ENCODE measurements at regions not wholly inside any gene's neighbourhood (a gene's known extent, or its start where the extent isn't known, plus 50 kb on each side); places are given as distances from the start of the nearest gene placed in this dataset.

DNA sequence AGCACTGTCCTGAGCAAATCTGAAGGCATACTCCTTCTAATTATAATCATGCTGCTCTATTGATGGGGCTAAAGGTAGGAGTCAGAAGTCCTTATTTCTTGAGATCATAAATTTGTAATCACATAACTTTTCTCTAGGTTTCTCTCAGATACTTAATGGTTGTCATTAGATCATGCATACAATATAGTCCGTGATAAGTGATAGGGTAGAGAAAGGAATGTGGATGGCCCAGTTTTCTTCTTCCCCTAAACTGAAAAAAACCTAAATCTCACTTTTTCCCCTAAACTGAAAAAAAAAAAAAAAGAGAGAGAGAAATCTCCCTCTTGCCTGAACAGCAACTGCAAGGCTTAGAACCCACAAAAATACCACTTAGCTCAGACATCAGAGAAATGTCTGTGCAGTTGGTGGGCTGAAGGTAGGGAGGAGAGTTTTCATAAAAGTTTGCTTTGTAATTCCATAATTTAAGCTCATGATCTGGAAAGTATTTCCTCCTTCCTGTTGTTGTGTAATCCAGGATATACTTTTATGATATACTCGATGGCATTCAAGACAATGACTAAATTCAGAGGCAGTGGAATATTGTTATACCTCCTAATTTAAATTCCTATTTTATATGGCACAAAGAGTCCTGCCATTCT lies 79.3 kb upstream of the ITPRID2 start:
- Histone ChIP-seq H3K14ac (ENCODE audit: insufficient read depth, low read length) (no peak overlapping the region), H2BK5ac (ENCODE audit: insufficient read length, low read length) (no peak overlapping the region), H2AFZ (ENCODE audit: low read length) (no peak overlapping the region), H3T11ph (ENCODE audit: low read length) (no peak overlapping the region), H2AK5ac (ENCODE audit: insufficient read length, low read length) (no peak overlapping the region), H3K56ac (ENCODE audit: insufficient read length, low read depth, low read length) (no peak overlapping the region), H3K79me1 (ENCODE audit: insufficient read depth, low read depth, low read length, poor library complexity, severe bottlenecking) (no peaks in the 10 kb centered on the region), H2BK20ac (ENCODE audit: low read depth, low read length, poor library complexity, severe bottlenecking) (no peak overlapping the region), H3K27ac (ENCODE audit: insufficient read length, low read depth, low read length) (no peak overlapping the region), H3K9ac (ENCODE audit: extremely low read depth, insufficient read length, low read length) (no peak overlapping the region), H3K9me3 (ENCODE audit: control insufficient read depth, low read depth, low read length) (no peaks in the 10 kb centered on the region), H3K23me2 (ENCODE audit: insufficient read length, low read depth, low read length, poor library complexity, severe bottlenecking) (no peaks in the 10 kb centered on the region), H4K8ac (replicated peaks; ENCODE audit: insufficient read length, low read depth, low read length) (no peak overlapping the region), H4K20me1 (ENCODE audit: control insufficient read depth, insufficient read depth, insufficient read length) (no peaks in the 10 kb centered on the region), H3K27me3 (ENCODE audit: insufficient read depth, low read length) (no peaks in the 10 kb centered on the region), H2BK120ac (ENCODE audit: low read depth, low read length, poor library complexity, severe bottlenecking) (no peak overlapping the region), H3K4me2 (ENCODE audit: insufficient read depth, insufficient read length, low read length) (no peak overlapping the region), H3K79me2 (ENCODE audit: insufficient read depth, low read length) (no peaks in the 10 kb centered on the region), H2BK15ac (ENCODE audit: low read depth, low read length) (no peak overlapping the region), H4K5ac (ENCODE audit: insufficient read length, low read depth, low read length) (no peak overlapping the region), H2BK12ac (ENCODE audit: insufficient read length, low read depth, low read length) (no peak overlapping the region), H4K91ac (ENCODE audit: insufficient read length, low read depth, low read length) (no peak overlapping the region), H3K23ac (ENCODE audit: insufficient read length, low read depth, low read length) (no peak overlapping the region), H3K4me1 (ENCODE audit: insufficient read depth, low read length) (no peaks in the 10 kb centered on the region), H3K4ac (ENCODE audit: low read depth, low read length) (no peak overlapping the region), H3K18ac (ENCODE audit: insufficient read length, low read depth, low read length) (no peak overlapping the region)
- Mint-ChIP-seq H3K4me1 (peaks cover 5 to 11% of the 10 kb centered on the region in 2 experiments), H3K4me3 (no peak overlapping the region), H3K27me3 (ENCODE audit: low read depth) (no peaks in the 10 kb centered on the region), H3K36me3 (ENCODE audit: insufficient read depth in 1 of 3, low read depth in 3 of 3) (no peaks in the 10 kb centered on the region), H3K27ac (no peak overlapping the region), H3K9me3 (no peaks in the 10 kb centered on the region)
- no CpG with 5 or more reads among the region's 2 CpGs for WGBS (ENCODE audit: extremely low coverage, insufficient read length, low lambda C conversion rate)
- no peak for DNase-seq
- TF ChIP-seq, protein P1, sequence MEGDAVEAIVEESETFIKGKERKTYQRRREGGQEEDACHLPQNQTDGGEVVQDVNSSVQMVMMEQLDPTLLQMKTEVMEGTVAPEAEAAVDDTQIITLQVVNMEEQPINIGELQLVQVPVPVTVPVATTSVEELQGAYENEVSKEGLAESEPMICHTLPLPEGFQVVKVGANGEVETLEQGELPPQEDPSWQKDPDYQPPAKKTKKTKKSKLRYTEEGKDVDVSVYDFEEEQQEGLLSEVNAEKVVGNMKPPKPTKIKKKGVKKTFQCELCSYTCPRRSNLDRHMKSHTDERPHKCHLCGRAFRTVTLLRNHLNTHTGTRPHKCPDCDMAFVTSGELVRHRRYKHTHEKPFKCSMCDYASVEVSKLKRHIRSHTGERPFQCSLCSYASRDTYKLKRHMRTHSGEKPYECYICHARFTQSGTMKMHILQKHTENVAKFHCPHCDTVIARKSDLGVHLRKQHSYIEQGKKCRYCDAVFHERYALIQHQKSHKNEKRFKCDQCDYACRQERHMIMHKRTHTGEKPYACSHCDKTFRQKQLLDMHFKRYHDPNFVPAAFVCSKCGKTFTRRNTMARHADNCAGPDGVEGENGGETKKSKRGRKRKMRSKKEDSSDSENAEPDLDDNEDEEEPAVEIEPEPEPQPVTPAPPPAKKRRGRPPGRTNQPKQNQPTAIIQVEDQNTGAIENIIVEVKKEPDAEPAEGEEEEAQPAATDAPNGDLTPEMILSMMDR (conservative IDR thresholded peaks at IDR 0.05), result no peak

Measured in H9 (cell line).